Forelimb muscle (tissue), 1 donor: ENCODE measurements at regions not wholly inside any gene's neighbourhood (a gene's known extent, or its start where the extent isn't known, plus 50 kb on each side); places are given as distances from the start of the nearest gene placed in this dataset.
A peak's percentile ranks its signal among the peaks of the same experiment; 100 is the strongest.

Source experiments
- DNase-seq: peaks from one replicate; pipeline ENCODE4 v3.0.0-alpha.2; 2013; ENCODE audit warnings: low read depth

DNA sequence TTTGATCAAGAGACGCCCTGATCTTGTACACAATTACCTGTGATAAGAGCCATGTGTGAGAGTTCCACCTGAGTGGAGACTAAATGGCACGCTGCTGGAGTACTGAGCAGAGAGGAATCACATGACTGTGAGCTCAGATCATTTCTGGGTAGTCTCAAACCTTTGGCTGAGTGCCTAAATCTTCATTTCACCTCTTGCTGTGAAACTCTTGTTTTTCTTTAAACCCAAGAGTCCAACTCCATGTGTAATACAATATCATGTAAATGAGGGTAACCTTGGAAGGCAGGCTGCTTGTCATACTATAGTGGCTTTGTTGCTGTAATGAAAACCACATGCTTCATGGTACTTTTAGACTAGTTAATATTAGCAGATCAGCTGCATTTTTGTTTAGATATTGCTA is 156.9 kb downstream of the CAND1 start:
- no peak for DNase-seq

DNA sequence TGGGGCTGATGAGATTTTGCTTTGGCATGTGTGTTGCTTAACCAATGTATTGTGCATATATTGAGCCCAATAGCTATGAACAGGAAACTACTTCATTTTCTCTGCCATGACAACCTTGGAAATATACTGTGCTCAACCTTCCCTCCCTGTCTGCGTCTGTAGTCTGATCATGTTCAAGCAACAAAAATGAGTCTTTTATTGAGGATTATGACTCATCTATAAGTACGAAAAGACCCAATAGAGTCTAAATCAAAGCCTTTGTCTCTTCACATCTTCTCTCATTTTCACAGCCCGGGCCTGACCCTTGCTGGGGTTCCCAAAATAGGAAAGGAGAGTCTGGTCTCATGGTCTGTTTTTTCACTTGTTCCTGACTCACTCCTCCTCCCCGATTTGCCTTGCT is 158.2 kb downstream of the CAND1 start:
- DNase-seq, result no peak

DNA sequence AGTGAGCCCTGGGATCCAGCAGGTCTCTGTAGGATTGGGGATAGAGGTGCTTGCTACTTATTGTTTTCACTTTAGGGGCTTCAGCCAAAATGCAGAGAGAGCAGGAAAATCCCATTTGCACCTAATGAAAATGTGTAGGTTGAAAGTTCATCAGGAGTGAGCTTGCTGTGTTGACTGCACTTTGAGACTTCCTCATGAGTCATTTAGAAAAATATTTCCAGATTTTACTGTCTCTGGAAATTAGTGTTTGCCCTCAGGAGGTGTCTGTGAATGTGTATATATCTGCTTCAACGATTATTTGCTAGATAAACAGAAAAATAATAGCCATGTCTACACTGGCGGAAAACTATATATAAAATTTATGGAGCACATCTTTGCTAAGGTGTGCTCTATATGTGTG is 159.3 kb downstream of the CAND1 start:
- no peak for DNase-seq

DNA sequence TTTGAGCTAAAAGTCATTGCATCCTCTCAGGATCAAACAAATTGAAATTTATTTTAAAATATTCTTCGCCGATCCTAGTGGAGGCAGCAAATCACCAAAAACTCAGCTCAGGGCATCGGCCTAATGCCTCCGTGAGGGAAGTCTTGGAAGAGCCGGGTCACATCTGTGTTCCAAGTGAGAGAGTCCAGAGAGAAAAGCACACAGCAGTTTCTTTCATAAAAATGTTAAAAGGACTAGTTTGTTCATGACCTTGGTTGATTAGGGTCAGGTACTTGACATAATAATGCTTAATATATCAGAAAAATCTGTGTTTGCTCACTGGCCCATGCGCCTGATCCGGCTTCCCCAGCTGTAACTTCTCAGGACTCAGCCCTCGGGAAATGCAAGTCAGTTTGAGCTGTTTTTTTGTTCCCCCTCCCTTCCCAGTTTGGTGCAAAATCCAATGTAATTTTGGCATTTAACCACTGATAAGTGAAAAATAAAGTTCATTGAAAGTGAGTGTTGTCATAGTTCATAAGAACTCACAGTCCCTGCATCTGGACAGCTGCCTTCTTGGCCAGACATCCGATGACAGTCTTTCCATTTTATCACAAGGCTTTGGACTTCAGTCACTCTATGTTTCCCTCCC is 161.7 kb downstream of the CAND1 start:
- DNase-seq, result peak; percentile 56

DNA sequence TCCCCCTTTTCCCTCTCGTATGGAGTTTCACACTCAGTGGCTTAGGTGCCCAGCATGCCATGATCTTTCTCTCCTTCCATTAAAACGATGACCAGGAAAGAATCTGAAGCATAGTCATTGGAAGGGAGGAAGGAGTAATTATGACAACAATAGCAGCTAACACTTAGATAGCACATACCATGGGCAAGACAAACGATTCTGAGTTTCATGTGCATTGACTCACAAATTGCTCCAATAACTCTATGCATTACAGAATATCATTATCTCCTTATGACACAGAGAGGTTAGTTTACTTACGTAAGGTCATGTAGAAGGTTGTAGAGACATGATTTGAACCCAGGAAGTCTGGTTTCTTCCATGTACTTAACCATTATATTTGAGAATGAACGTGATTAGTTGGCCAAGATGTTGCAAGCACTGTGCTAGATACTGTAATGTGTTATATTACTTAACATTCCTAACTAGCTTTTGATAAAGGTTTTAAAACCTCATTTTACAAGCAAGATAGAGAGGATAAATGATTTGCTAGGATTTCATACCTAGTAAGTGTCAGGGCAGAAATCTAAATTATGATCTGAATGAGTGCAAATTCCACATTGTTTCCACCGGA is 162.4 kb downstream of the CAND1 start:
- DNase-seq, result no peak

DNA sequence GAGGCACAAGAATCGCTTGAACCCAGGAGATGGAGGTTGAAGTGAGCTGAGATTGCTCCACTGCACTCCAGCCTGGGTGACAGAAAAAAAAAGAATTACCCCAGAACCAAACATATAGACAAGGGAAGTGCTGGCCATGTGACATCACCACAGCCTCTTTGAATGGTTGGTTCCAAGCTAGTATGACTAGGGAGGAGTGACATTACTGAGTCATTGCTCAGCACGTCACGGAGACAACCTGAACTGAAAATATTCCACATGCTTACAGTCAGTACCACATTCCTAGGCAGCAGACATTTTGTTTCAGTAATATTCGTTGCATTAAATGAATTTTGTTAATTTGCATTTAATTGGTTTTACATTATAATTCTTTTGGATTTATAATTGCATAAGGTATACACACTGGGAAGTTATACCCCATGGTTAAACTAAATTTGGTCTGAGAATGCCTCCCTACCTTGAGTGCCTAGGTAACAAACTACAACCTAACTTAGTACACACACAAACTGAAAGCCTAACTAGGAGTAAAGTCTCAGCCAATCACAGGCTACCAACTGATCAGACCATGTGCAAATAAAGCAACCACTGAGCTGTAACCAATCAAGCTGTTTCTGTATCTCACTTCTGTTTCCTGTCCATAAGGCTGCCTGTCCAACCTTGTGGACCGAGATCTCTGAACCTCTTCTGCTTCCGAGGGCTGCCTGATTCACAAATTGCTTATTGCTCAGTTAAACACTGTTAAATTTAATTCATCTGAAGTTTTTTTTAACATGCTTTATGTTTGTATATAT is 164.4 kb downstream of the CAND1 start:
- DNase-seq, result no peak

DNA sequence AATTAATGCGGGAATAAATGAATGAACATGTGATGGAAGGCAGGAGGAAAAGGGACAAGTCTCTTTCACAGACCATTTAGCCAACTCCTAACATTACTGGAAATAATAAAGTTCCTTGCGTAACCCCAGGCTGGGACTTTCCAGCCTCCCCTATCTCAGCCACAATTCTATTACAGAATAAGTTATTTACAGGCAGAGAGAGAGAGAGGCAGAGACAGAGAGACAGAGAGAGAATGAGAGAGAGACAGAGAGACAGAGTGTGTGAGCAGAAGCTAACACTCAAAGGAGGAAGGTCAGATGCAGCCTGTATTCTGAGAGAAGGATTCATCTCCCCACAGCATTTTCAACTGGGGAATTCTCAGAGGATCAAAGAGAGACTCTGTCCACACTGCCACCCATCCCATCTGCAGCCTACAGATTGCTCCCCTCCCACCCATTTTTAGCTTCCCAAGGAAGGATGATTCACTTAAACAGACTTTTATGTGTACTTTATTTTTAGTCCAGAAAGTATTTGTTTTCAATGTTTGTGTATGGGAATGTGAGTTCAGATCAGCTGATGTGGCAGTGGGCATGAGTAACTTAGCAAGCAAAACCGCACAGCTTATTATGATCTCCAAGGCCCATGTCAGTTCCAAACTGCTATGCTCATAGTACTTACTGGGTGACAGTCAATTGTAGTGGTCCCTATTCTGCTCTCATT is 165.7 kb downstream of the CAND1 start:
- DNase-seq, result no peak

DNA sequence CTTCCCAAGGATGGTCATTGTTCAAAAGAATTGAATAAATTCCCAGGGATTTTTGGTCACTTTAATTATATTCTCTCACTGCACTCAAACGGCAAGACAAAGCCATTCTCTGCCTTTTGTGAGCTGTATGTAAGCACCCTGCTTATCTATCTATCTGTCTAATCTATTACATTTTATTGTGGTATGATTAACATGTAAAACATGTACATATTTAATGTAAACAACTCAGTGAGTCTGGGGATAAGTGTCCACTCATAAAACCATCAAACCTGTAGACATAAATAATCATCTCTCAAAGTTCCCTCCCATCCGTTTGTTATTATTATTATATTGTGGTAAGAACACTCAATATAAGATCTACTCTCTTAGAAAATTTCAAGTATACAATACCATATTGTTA is 167.1 kb downstream of the CAND1 start:
- DNase-seq, result no peak

DNA sequence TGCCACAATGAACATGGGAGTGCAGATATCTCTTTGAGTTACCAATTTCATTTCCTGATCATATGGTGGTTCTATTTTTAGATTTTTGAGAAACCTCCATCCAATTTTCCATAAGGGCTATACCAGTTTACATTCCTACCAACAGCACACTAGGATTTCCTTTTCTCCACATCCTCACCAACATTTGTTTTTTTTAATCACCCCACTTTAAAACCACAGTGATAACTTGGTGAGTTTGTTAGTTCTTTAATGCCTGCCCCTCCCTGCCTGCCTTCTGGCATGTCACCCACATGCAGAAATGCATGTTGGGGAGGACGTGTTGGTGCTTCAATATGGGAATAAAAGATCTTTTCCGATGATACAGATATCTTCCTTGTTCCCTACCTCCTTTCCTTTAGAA is 167.9 kb downstream of the CAND1 start:
- DNase-seq, result no peak

DNA sequence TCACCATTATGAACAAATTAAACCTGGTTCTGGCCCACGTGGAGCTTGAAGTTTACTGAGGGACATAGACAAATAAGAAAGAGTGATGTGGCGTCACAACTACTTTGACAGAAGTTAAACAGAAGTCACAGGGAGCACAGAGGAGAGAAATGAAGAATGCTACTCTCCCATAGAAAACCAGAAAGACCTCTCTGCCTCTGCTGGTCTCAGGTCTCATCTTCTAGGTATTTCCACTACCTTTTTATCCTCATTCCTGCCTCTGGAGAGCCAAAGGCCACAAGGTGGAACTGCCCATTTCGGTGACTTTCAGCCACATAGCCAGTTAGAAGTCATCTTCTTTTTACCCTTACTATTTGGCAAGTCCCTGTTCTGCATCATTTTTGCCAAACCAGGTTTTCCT is 170.5 kb downstream of the CAND1 start:
- no peak for DNase-seq

DNA sequence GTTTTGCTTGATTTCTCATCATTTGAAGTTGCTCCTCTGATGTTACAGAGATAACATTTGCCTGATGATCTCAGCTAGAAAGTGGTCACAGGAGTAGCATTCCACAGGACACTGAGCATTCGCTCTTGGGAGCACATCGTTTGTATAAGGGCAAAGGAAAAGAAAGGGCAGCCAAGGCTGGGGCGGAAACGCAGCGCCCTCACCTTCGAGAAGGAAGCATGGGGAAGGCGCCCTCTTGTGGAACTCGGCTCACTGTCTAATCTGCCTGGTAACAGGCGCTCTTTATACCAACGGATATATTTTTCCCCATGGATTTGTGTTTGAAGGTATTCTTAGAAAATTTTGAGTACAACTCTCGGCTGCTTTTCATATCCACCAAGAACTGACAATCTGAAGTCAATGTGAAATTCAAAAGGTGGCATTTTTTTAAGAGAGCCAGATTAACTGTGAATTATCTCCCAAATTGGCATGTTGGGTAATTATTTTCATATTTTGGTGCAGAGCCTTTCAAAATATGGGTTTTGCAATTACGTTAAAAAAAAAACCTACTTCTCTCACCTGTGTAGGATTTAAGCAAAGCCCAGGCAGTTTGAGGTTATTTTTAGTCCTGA is 172.7 kb downstream of the CAND1 start:
- no peak for DNase-seq

DNA sequence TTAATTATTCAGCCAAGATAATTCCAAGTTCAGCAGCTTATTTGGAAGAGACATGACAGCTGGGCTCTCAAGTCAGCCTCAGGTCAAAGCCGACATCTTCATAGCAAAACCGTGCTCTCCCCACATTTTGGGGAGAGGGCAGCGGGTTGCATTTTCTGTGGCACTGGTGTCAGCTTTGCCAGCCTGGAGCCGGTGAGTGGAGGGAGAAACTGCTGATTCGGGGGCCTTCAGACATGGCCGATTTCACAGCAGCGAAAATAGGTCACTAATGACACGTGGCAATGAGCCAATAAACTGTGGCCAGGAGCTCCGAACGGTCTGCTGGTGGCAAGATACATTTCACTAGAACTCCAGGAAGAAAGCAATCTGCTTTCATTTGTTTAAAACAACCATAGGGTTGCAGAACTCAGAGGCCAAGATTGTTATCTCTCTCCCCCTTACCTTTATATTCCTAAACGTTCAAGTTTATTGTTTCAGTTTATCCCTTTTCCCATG is 173.2 kb downstream of the CAND1 start:
- no peak for DNase-seq

DNA sequence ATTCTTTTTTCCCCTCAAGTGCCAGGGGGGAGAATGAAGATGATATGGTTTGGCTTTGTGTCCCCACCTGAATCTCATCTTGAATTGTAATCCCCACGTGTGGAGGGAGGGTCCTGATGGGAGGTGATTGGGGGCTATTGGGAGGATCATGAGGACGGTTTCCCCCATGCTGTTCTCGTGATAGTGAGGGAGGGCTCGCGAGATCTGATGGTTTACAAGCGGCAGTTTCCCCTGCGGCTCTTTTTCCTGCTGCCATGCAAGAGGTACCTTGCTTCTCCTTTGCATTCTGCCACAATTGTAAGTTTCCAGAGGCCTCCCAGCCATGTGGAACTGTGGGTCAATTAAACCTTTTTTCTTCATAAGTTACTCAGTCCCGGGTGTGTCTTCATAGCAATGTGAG is 173.7 kb downstream of the CAND1 start:
- DNase-seq, result no peak

DNA sequence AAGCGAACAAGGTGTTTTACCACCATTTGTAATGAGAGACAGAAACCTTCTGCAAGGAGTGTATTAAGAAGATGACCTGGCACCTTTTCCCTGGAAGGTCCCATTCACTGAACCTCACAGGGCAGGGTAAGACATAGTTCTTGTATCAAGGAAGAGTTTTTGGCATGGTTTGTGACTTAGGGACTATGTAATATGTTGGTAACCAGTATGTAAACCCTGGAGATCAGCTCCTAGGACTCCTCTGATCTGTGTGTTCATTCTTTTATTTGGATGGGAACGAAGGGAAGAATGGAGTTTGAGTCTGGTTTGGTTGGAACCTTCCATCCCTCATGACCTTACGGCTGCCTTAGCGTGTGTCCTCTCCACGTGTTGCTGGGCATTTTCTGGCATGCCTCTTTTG is 175.4 kb downstream of the CAND1 start:
- DNase-seq, result no peak

DNA sequence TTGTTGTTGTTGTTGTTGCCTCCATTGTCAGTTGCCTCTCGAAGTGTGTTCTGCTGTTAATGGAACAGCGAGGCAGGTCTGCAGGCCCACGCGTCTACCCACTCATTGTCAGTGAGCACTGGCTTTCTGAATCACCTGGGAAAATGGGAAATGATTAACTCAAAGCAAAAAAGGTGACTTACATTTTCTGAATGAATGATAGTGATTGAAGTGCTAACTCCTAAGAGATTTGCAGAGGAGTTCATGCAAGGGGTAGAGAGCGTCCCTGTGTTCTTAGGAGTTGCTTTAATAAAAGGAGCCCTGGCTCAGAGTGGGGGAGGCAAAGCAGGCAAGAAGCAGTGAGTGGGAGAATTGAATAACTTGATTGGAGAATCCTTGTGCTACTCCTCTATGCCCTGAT is 177.6 kb downstream of the CAND1 start:
- no peak for DNase-seq

DNA sequence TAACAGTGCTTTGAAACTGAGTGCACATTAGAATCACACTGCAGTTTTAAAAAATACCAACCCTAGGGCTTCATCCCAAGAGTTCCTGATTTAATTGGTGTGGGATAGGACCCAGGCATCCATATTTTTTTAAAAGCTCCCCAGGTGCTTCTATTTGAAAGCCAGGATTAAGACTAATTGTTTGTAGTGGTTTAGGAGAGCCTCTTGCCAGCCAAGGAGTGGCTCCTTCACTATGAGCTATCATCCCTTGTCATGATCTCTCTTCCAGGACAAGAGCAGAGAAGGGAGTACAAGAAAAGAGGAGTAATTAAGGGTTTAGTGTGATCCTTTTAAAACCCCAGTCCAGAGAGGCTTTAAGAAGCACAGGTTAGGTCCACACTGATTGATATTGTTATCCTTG is 178.0 kb downstream of the CAND1 start:
- DNase-seq, result no peak

DNA sequence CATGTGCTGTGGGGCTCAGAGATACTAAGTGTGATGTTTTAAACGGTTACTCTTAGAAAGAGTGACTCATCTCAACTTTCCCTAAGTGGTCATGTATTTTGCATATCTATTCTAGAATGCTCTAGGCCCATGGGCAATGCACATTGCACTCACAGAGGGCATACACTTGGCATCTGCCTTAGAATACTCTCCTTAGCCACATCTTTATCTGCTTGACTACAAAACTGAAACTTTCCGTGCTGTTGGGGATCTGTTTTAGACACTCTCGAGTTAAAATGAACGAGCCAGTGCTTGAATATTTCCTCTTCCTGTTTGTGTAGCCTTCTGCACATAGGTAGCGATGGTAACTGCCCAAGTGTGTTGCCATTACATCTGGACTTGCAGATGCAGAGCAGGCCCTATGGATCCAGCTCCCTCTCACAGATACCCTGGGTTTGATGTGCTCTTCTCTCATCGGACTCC is 180.5 kb downstream of the CAND1 start:
- no peak for DNase-seq

DNA sequence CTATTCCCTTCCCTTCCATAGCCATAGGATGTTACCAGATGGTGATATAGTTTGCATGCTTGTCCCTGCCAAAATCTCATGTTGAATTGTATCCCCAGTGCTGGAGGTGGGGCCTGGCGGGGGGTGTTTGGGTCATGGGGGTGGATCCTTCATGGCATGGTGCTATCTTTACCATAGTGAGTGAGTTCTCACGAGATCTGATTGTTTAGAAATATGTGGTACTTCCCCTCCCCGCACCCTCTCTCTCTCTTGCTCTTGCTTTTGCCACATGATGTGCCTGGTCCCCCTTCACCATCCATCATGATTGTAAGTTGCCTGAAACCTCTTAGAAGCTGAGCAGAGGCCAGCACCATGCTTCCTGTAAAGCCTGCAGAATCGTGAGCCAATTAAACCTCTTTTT is 181.3 kb downstream of the CAND1 start:
- no peak for DNase-seq

DNA sequence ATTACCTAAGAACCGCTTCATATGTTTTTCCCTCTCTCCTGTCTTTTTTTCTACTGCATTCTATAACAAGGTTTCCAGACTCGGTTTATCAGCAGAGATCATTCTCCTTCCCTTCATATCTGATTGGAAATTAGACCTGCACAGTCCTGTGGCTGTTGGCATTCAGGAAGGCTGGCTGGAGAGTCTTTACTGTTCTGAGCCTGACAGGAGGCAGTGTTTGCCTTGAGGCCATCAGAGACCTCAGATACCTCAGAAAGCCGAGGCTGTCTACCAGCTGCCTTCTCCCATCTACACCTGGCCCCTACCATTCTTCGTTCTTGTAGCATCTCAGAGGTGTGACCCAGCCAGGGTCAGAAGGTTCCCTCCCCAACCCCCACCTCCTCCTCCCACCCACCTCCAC is 182.0 kb downstream of the CAND1 start:
- no peak for DNase-seq

DNA sequence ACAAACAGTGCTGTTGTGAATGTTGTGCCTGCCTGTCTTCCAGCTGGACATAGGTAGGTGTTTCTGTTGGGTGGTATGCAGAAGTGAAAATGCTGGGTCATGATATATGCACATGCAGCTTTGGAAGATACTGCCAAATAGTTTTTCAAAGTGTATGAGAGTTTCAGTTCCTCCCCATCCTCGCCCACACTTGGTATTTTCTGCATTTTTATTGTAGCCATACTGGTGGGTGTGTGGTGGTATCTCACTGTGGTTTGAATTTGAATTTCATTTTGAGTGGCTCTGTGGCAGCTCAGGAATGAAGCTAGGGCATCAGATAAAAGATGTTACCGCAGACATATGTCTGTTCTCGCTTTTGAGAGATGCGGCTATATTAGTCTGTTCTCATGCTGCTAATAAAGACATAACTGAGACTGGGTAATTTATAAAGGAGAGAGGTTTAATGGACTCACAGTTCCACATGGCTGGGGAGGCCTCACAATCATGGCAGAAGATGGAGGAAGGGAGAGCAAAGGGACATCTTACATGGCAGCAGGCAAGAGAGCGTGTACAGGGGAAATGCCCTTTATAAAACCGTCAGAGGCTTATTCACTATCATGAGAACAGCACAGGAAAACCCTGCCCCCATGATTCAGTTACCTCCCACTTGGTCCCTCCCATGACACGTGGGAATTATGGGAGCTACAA is 183.1 kb downstream of the CAND1 start:
- no peak for DNase-seq

DNA sequence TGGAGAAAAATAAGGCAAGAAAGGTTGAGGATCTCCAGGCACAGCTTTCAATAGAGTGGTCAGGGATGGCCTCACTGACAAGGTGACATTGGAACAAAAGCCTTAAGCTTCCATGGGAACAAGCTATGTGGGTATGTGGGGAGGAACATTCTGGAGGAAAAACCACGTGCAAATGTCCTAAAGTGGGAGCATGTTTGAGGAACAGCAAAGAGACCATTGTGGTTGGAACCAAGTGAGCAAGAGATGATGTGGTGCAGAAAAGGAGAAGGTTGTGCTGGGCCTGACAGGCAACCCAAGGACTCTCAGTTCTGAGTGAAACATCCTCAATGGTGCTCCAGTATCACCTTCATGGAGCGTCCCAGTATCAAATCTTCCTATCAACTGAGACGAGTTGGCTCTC is 184.0 kb downstream of the CAND1 start:
- no peak for DNase-seq
